GM19455 (cell line): ENCODE measurements at regions not wholly inside any gene's neighbourhood (a gene's known extent, or its start where the extent isn't known, plus 50 kb on each side); places are given as distances from the start of the nearest gene placed in this dataset.

Source experiments
- ATAC-seq: cut with Tn5 transposase; IDR thresholded peaks from one replicate; pipeline ENCODE4 v1.9.1; 2021; ENCODE audit not compliant: unreplicated experiment

DNA sequence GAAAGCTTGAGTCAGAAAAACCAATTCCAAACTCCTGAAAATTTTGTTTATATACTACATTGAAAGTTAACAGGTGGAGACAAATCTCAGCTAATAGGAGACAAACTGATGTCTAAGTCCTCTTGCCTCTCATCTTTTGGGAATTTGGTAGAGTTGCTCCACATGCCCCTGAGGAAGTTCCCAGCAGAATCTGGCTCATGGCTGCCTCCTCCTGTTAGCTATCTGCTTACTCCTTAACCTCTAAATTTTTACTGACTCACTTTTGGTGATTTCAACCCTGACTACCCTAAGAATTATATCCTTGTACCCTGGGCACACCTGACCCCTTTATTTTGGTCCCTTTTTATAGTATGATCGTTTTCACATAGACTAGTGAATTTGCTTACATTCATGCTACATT is 633.7 kb upstream of the USP24 start:
- no peak for ATAC-seq

DNA sequence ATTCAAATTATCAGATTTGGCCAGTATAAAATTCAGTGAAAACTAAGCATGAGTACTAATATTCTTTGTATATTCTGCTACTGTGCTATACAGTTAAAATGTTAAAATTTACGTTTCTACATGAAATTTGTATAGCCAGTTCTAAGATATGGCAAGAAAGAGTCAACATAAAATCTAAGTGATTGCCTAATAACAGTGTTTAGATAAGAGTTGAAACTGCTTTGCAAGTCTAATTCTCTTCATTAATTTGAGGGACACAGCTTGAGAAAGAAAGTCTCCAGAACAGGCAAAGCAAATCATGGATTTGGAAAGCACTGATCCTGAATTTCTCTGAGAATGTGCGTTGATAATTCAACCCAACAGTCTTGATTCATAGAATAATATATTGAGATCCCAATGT is 630.9 kb upstream of the USP24 start:
- no peak for ATAC-seq

DNA sequence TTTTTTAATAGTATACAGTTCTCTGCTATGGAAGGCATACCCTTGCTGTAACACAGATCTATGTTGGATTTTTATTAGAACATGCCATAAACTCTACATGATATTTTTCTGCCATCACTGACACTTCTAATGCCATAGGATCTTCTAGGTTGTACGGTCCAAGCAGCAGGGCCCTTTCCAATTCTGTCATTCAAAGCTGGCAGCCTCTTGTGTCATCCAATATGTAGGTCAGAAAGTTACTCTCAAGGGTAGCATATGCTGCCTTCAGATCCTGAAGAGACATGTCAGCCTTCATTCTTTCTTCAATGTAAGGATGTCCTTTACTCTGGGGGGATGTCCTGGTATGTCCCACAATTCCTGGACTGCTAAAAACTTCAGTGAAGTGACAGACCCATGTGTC is 629.2 kb upstream of the USP24 start:
- no peak for ATAC-seq

DNA sequence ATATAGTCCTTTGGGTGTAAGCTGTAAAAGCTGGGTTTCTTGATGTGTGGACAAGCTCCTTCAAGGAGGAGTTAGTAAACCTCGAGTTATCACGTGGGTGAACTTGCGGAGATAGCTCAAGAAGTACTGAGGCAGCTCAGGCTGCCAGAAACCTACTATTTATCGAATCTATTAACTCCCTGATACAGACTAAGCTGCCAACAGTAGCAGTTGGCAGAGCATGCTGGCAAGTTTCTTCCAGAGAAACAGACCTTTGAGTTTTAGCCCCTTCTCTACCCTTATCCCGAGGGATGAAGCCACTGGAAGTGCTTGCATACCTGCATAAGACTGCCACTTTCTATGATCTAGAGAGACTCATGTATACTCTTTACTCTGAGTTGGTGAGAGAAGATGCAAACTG is 624.5 kb upstream of the USP24 start:
- ATAC-seq: no peak

DNA sequence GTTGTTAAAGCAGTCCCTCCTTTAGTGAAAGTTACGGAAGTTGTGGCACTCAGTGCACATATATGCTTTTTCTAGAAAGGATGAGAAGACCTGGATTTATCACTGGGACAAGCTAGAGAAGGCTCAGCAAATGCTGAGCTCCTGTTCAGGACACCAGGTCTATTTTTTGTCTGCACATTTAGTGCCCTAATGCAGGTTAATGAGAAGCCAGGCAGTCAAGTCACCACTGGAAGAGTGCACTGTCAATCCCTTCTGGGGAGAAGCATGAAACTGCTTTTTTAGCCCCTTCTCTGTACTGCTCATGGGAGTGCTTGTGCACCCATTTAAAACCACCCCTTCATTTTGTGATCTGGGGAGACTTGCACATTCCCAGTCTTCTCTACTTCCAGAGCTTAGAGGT is 624.1 kb upstream of the USP24 start:
- no peak for ATAC-seq

DNA sequence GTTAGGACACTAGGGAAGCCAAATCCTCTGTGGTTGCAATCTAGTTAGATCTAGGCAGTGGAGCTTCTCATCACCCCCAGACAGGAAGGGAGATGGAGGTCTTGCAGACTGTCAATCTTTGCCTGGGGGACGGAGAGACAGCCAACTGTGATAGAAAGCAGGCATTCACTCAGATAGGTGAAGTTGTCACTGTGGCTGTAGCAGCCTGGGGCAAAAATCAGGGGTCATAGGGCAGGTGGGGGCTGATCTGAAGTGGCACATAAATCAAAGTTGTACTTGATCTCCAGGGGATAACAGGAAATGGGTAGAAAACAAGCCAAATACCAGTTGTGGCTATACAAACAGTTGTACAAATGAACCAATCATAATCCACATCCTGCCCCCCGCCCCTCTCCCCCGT is 620.9 kb upstream of the USP24 start:
- no peak for ATAC-seq

DNA sequence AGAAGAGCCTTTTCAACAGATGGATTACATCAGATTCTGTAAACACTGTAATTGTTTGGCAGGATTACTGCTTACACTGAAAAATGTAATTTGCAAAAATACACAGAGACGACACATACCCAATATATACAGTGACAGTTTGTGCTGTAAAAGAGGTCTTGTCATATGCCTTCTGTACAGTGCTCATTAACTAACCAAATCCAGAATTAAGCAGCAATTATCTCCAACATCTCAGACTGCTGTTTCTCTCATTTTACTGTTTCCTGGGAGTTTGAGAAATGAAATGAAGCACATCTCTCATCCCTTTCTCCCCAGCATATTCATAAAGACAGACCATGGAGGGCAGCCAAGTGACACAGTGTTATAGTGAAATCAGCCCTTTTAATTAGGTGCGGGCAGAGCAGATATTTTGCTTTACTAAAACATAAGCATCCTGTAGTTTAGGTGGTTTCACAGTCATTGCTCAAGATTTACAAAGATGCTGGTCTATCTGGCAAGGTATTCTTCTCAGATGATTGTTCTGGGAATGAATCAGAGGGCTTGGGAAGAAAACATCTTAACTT is 618.4 kb upstream of the USP24 start:
- ATAC-seq: no peak

DNA sequence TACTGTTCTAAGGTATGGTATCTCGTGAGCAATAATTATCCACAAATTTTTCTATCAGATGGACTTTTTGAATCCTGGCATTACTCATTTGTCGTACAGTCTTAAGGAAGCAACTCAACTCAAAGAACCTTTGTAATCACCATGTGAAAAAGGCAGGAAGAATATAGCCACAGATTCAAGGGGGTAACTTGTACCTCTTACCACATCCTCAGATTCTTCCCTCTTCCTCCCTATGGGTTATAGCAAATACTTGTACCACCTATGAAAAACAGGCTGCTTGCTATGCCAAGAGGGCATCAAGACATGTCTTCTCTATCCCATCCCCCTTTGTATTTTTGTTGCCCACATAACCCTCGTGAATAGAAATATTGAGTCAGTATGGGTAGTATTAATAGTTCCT is 616.6 kb upstream of the USP24 start:
- no peak for ATAC-seq

DNA sequence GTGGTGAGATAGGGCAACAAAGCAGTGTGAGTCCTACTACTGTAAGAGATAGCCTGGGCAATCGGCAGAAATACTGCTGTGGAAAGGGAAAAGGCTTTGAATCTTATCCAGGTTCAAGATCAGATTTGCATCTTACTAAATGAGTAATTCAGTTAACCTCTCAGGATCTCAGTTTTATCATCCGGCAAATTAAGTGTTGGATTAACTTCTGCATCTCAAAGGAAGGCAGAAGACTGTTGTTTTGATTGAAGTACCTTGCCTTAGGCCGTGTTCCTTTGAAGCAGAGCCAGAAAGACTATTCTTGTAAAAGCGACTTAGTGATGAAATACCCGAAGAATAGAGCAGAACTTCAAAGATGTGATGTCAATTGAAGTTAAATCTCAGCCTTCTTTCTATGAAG is 612.9 kb upstream of the USP24 start:
- no peak for ATAC-seq

DNA sequence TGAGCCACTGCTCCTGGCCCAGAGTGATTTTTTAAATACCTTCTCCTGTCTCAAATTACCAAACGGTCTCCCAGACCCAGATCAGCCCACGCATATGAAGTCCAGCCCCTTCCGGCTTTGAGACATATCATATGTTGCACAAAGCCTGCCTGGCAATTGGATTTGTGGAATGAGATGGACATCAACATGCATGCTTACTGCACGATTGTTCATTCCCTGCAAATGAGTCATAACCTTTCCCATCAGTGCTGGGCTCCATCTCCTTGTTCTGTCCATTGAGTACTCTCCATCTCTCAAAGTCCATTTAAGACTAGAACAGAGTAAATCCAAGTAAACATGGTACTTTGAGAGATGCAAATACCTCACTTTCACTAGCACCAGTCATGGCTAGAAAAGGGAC is 612.2 kb upstream of the USP24 start:
- no peak for ATAC-seq

DNA sequence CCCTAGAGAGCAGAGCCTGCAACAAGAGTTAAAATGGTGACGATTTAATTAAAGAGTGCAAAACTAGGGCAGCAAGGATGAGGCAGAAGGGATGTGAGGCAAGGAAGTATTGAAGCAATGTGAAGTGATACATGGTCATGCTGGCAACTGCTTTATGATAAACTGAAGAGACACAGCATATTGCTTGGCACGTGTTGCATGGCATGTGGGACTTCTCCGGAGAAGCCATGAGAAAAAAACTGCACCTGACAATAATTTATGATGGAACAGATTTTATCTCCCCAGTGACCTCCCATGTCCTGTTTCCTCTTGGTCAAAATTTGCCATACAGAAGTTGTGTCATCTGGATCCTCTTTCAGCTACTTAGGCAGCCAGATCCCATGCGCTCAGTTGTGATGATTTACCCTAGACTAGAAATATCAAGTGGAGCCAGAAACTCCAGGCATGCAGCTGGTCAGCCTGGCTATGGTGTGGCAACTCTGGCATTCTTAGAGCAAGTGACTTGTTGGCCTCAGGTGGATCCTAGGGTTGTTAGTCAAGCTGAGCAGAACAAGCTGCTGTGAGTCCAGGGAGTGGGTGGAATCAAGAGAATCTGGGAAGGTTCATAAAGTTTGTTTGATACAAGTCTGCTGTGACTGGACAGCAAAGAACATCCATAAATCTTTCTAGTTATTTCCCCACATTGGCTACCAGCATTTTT is 611.4 kb upstream of the USP24 start:
- no peak for ATAC-seq

DNA sequence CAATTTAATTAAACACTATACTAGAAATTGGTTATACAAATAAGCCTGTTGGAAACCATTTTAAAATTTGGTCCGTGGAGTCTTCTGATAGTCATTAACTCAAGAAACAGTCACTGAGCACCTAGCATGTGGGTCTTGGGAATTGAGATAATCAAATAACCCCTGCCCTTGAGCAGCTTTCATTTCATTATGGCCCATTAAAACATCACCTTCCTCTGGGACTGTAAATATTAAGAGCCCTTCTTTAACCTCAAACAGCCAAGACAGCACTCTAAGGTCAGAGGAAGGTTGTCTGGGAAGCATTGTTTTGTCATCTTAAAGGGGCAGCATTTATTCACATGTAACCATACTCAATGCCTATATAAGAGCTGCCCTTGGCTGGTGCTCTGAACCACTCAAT is 610.3 kb upstream of the USP24 start:
- ATAC-seq: no peak

DNA sequence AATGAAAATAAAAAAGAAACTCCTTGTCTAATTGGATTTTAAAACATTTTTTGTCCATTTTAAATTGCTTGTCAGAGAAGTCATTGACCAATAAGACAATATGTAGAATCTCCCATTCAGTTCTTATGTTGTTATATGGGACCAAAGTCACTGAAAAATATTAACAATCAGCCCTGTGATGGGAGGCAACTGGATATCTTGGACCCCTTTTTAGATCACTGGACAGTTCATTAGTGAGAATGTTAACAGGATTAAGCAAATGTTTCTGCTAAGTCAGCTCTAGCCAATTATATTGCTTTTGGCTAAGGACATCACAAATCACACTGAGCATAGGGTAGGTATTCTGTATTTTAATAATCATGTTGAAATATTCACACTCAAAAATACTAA is 609.1 kb upstream of the USP24 start:
- no peak for ATAC-seq

DNA sequence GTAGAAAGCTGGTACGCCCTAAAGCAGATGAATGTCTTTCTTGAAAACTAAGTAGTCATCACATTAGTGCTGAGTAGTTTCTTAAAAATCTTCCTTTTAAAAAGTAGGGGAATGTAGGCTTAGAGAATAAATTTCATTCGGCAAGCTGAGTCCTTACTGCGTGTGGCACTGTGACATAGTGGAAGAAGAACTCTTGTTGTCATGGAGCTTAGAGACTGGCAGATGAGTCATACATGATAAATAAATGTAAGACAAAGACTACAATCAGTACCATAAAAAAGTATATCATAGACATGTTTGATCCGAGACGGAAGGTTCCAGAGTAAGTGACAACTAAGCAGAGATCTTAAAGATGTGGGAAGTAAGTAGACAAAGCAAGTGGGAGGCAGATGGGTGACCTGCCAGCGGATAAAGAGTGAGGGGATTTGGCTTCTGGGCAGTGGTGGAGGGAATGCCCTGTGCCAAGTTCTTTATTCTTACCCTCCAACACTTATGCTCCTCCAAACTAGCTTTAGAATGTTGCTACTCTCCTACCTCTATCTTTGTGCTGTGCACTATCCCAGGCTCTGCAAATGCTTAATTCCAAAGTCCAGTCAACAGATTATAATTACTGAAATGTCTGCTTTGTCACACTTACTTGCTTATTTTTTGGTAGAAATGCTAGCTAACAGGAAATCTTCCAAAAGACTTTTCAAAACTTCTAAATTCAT is 608.5 kb upstream of the USP24 start:
- ATAC-seq: no peak

DNA sequence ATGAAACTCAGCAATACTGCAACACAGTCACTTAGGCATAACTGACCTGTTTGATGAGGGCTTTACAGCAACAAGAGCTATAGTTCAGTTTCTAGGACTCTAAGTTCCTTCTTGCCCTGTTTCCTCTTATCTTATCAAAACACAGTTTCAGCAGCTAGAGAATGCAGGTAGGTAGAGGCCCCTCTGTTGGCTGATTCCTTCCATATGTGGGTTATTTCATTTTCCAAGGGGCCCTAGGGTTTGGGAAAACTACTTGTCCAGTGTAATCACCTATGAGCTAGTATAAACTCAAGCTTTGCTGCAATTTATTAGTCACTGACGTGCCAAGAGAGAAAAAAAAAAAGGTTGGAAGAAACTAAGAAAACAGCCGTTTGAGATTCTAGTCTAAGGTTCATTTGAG is 607.7 kb upstream of the USP24 start:
- no peak for ATAC-seq

DNA sequence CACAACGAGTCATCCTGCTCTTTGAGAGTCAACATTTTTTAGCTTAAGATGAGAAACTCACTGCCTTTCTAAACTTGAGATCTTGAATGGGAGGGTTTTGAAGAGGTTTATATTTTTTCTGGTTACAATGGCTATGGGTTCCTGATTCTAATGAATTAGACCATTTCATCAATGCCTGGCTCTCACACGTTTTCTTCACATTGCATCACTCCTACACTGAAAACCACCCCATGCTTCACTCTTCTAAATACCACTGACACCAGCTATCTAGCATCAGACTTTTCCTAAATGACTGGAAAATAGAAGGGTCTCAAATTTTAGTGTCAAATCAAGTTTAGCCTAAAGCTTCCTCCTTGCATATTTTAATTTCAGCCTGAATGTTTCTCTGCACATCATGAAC is 606.1 kb upstream of the USP24 start:
- ATAC-seq: no peak

DNA sequence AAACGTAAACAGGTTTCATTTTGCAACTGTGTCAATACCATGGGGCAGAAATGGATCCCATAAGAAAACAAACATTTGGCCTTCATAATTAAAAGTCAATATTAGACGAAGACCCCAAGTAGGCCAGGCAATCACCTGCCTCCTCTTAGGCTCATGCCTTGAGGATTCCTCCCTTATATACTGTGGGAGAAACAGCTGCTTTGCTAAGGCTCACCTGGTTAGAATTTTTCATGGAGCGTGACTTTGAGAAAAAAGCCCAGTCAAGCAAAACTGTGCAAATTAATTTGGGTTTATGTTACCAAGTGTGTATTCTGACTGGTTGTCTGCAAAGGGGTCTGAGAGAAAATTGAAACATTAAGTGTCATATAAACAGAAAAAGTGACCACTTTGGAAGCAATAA is 605.3 kb upstream of the USP24 start:
- ATAC-seq: no peak

DNA sequence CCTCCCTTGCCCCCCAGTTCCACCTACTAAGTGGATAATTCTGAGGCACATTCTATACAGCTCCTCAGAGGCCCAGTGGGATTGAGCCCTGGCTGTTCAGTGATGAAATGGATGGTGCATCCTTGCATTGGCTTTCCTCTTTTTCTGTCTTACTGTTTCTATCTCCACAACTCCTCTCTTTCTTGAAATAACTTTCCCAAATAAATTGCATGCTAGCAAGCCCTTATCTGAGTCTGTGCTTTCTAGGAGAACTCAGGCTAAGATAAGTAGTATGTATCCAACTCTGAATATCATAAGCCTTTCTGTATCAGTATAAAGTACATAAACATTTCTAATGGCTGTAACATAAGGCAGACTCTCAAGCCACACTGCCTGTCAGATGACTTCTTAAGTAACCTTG is 603.8 kb upstream of the USP24 start:
- ATAC-seq: no peak

DNA sequence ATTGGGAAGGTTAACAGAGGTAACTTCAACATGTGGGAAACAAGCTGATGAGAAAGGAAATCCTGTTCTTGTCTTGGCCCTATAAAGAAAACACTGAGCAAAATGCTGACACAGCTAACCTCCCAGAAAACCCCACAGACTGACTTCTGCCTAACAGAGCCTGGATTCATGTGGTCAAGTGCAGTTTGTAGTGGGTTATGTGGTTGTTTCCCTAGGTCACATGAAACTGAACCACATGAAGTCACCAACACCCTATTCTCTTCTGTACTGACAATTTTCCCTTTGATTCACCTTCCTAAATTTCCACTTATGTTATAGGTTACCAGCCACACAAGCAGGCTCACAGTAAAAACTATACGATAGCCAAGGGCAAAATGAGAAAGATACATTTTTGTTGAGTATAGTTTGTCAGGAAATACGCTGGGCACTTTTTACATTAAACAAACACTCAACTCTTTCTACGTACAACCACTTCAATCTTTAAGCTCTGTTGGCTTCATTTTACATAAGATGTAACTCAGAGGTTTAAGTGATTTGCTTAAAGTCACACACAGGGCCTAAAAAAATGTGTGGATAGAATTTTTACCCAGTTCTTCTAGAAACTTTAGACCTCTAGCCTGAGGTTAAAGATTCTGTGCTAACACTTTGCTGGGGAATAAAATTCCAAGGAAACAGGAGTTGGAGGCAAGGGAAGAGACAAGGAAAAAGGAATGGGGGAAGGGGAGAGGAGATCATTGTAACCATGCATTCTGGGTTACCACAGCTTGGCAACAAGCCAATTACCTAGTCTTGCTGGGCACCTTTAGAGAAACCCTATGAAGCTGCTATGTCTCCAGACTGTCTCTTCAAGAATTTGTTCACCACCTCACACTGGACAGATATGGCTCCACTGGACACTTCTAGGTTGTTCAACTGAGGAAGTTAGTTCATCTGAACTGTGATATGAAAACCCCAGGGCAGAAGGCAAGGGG is 601.6 kb upstream of the USP24 start:
- no peak for ATAC-seq

DNA sequence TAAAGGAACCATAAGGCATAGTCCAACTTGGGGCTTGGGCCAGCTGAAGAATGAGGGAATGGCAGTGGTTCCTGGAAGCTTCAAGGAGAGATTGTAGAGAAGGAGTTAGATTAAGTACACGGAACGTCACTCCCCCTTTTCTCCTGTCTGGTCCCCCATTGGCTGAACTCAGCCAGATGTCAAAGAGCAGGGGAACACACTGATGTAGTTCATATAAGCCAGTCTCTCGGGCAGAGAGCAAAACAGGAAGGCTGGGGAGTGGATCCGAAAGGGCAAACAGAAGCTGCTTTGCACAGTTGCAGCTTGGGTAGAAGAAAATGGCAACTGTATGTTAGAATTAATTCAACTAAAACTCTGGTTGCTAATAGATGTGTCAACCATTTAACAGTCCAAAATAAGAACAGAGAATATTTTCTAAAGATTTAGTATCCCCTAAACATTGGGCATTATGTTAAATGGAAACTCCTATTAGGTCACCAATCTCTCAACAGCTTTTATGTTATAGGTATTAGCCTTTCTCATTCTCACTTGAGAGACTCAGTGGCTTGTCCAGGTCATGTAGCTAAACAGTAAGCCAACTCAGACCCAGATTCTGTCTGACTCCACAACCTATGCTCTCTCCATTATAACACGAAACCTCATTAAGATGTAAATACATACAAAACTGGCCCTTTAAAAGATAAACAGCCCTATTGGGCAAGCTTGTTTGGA is 600.7 kb upstream of the USP24 start:
- no peak for ATAC-seq

DNA sequence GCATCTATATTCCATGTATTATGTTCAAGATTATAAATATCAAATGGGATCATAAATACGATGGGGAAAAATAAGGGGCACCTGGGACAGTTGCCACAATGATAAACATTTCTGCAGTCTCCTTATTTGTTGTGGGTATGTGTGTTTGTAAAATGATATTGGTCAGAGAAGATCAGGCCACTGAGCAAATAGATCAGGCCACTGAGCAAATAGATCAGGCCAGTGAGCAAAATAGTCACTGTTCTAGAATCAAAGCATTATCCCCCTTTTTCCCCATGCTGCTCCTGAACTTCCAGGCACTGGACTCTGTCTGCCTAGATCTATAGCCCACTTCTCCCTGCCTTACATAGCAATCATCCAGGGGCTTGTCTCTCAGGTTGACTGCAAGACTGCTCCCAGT is 599.8 kb upstream of the USP24 start:
- ATAC-seq: no peak
